GM23338 (cell line): ENCODE measurements at regions not wholly inside any gene's neighbourhood (a gene's known extent, or its start where the extent isn't known, plus 50 kb on each side); places are given as distances from the start of the nearest gene placed in this dataset.

ENCODE experiments used
- ATAC-seq: fragments of 200-7000 bp; cut with Tn5 transposase; 3 replicates; pipeline ENCODE4 v1.9.1; 2020
- DNase-seq: peaks from one replicate; pipeline ENCODE4 v3.0.0-alpha.2; 2015; ENCODE audit warnings: low spot score
- H2AFZ ChIP-seq: fragments of 200-600 bp; sonication (generic); 2 replicates; pipeline ENCODE4 v1.8.0; 2016; ENCODE audit warnings: antibody characterized with exemption, mild to moderate bottlenecking, moderate library complexity
- H3F3A ChIP-seq: fragments of 200-600 bp; sonication (generic); replicated peaks from 2 replicates; pipeline ENCODE4 v1.8.0; 2017; ENCODE audit warnings: antibody characterized with exemption, mixed run types, low read depth
- H3K27ac ChIP-seq: fragments of 200-600 bp; sonication (generic); 2 replicates; pipeline ENCODE4 v1.6.1; 2016; ENCODE audit warnings: low read depth
- H3K27me3 ChIP-seq: fragments of 200-600 bp; sonication (generic); 2 replicates; pipeline ENCODE4 v1.8.0; 2016; ENCODE audit warnings: mild to moderate bottlenecking, mixed run types, moderate library complexity; ENCODE audit not compliant: insufficient read depth
- H3K36me3 ChIP-seq: fragments of 200-600 bp; sonication (generic); 2 replicates; pipeline ENCODE4 v1.8.0; 2016; ENCODE audit warnings: mild to moderate bottlenecking; ENCODE audit not compliant: insufficient read depth
- H3K4me1 ChIP-seq: fragments of 200-600 bp; sonication (generic); 2 replicates; pipeline ENCODE4 v1.8.0; 2016; ENCODE audit warnings: mild to moderate bottlenecking, moderate library complexity; ENCODE audit not compliant: insufficient read depth
- H3K4me2 ChIP-seq: fragments of 200-600 bp; sonication (generic); 2 replicates; pipeline ENCODE4 v1.7.1; 2017; ENCODE audit warnings: mixed run types
- H3K4me3 ChIP-seq: fragments of 200-600 bp; sonication (generic); 2 replicates; pipeline ENCODE4 v1.6.1; 2016; ENCODE audit warnings: mixed run types
- H3K79me2 ChIP-seq: fragments of 200-600 bp; sonication (generic); replicated peaks from 2 replicates; pipeline ENCODE4 v1.8.0; 2017; ENCODE audit warnings: mild to moderate bottlenecking; ENCODE audit not compliant: insufficient read depth
- H3K9me2 ChIP-seq: fragments of 200-600 bp; sonication (generic); 2 replicates; pipeline ENCODE4 v1.8.0; 2017; ENCODE audit not compliant: insufficient read depth
- H4K20me1 ChIP-seq: fragments of 200-600 bp; sonication (generic); replicated peaks from 2 replicates; pipeline ENCODE4 v1.8.0; 2017; ENCODE audit warnings: mild to moderate bottlenecking; ENCODE audit not compliant: insufficient read depth
- H3K27ac Mint-ChIP-seq: 2 replicates; pipeline ENCODE4 v1.8.0; 2020; ENCODE audit warnings: inconsistent platforms, mild to moderate bottlenecking, moderate library complexity, mixed read lengths
- H3K27me3 Mint-ChIP-seq: 3 replicates; pipeline ENCODE4 v1.8.0; 2022; ENCODE audit warnings: low read depth, mild to moderate bottlenecking, moderate library complexity, mixed read lengths, inconsistent platforms; ENCODE audit not compliant: insufficient read depth, poor library complexity
- H3K36me3 Mint-ChIP-seq: 3 replicates; pipeline ENCODE4 v1.8.0; 2021; ENCODE audit warnings: low read depth, mild to moderate bottlenecking, inconsistent platforms, moderate library complexity, mixed read lengths
- H3K4me1 Mint-ChIP-seq: 3 replicates; pipeline ENCODE4 v1.8.0; 2020; ENCODE audit warnings: mild to moderate bottlenecking, inconsistent platforms, mixed read lengths
- H3K4me3 Mint-ChIP-seq: 3 replicates; pipeline ENCODE4 v1.8.0; 2021; ENCODE audit warnings: moderate library complexity, mild to moderate bottlenecking, inconsistent platforms, mixed read lengths
- H3K9me3 Mint-ChIP-seq: 3 replicates; pipeline ENCODE4 v1.8.0; 2020; ENCODE audit warnings: moderate library complexity, mild to moderate bottlenecking, inconsistent platforms, mixed read lengths
- CREB1 ChIP-seq: fragments of 250-450 bp; sonication (Bioruptor Pico); IDR thresholded peaks from 2 replicates; pipeline ENCODE4 v1.5.0; 2020; ENCODE audit warnings: low read depth, mild to moderate bottlenecking, moderate library complexity
- ETS1 ChIP-seq: IDR thresholded peaks from 2 replicates; pipeline ENCODE4 v1.6.1; 2016; ENCODE audit warnings: antibody characterized with exemption
- EZH2 ChIP-seq: fragments of 200-600 bp; sonication (generic); IDR thresholded peaks from one replicate; pipeline ENCODE4 v1.8.0; 2017; ENCODE audit warnings: antibody characterized with exemption, mild to moderate bottlenecking, low read depth; ENCODE audit not compliant: unreplicated experiment
- EZH2phosphoT487 ChIP-seq: fragments of 200-600 bp; sonication (generic); IDR thresholded peaks from one replicate; pipeline ENCODE4 v1.8.1; 2018; ENCODE audit warnings: antibody characterized with exemption; ENCODE audit not compliant: unreplicated experiment
- JUNB ChIP-seq: IDR thresholded peaks from one replicate; pipeline ENCODE4 v1.6.1; 2016; ENCODE audit warnings: antibody characterized with exemption; ENCODE audit not compliant: unreplicated experiment
- POLR2AphosphoS5 ChIP-seq: IDR thresholded peaks from 2 replicates; pipeline ENCODE4 v1.6.1; 2016; ENCODE audit warnings: antibody characterized with exemption, low read depth
- REST ChIP-seq: IDR thresholded peaks from one replicate; pipeline ENCODE4 v1.6.1; 2018; ENCODE audit warnings: antibody characterized with exemption; ENCODE audit not compliant: unreplicated experiment
- STAT1 ChIP-seq: IDR thresholded peaks from one replicate; pipeline ENCODE4 v1.6.1; 2016; ENCODE audit warnings: antibody characterized with exemption; ENCODE audit not compliant: unreplicated experiment
- ZNF331 ChIP-seq: fragments of 250-450 bp; sonication (Bioruptor Pico); IDR thresholded peaks from 2 replicates; pipeline ENCODE4 v1.5.0; 2020; ENCODE audit warnings: low read depth, mild to moderate bottlenecking, moderate library complexity
- ZNF462 ChIP-seq: fragments of 250-450 bp; sonication (Bioruptor Pico); IDR thresholded peaks from 2 replicates; pipeline ENCODE4 v1.5.0; 2020; ENCODE audit warnings: mild to moderate bottlenecking, moderate library complexity

GRCh38 chr12:16807731-16808130, 201.8 kb upstream of the LMO3 start:
- Mint-ChIP-seq H3K36me3 (no peaks in the 10 kb centered on the region), H3K9me3 (no peaks in the 10 kb centered on the region; the same call in 2 of the 3 replicates), H3K4me3 (no peak overlapping the region), H3K27me3 (no peaks in the 10 kb centered on the region), H3K4me1 (no peaks in the 10 kb centered on the region), H3K27ac (no peak overlapping the region)
- Histone ChIP-seq H3K9me2 (no peaks in the 10 kb centered on the region), H3K4me2 (no peak overlapping the region), H3K27me3 (no peaks in the 10 kb centered on the region), H3K4me1 (no peaks in the 10 kb centered on the region), H2AFZ (no peak overlapping the region), H3K36me3 (no peaks in the 10 kb centered on the region), H3K27ac (no peak overlapping the region), H3F3A (no peaks in the 10 kb centered on the region), H3K4me3 (no peak overlapping the region), H3K79me2 (no peaks in the 10 kb centered on the region), H4K20me1 (no peaks in the 10 kb centered on the region)
- TF ChIP-seq POLR2AphosphoS5 (no peak), CREB1 (CRISPR knock-in tag) (no peak), REST (no peak), STAT1 (no peak), EZH2phosphoT487 (no peak), ZNF462 (CRISPR knock-in tag) (no peak), EZH2 (no peak), ZNF331 (CRISPR knock-in tag) (no peak), ETS1 (no peak), JUNB (no peak)
- ATAC-seq (no peak), DNase-seq (no peak)
